Body of pancreas (tissue), 4 donors: ENCODE measurements at regions not wholly inside any gene's neighbourhood (a gene's known extent, or its start where the extent isn't known, plus 50 kb on each side); places are given as distances from the start of the nearest gene placed in this dataset.

Source experiments
- CTCF ChIP-seq, 7 experiments: fragments of 450-650 bp in 4 of 7; fragments of 200-600 bp in 3 of 7; sonication (generic) in 3 of 7; IDR thresholded peaks; one replicate each; pipeline ENCODE4 v1.5.1; 2016 to 2019; ENCODE audit warnings: antibody characterized with exemption in 7 of 7
- POLR2A ChIP-seq, 3 donors: fragments of 450-650 bp; IDR thresholded peaks; one replicate each; pipeline ENCODE4 v1.6.1; 2016; ENCODE audit warnings: antibody characterized with exemption in 3 of 3, mild to moderate bottlenecking in 2 of 3

DNA sequence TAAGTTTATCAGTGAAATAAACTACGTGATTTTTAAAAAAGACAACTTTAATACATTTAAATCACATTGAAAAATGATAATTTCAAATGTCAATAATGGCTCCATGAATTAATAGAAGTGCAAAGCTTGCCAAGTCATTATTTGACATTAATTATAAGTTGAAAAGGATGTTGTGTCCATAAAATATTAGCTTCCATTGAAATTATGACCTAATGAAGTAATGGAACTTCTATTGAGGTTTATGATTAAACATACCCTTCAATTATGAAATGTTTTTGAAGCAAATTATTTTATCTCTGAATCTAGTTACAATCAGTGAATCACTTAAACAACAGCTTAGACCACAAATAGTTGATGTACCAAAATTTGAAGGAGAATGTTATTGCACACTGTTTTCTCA lies 144.2 kb downstream of the SLITRK6 start:
- TF ChIP-seq CTCF (IDR thresholded peaks at IDR 0.05) (no peak), POLR2A (IDR thresholded peaks at IDR 0.05) (no peak)
